Left cardiac atrium (tissue), 4 donors: ENCODE measurements at regions not wholly inside any gene's neighbourhood (a gene's known extent, or its start where the extent isn't known, plus 50 kb on each side); places are given as distances from the start of the nearest gene placed in this dataset.
A peak's percentile ranks its signal among the peaks of the same experiment; 100 is the strongest.
"Not testable (repeated sequence)": the region's sequence is repeated elsewhere in the genome, so short reads cannot be mapped to it uniquely, and the experiment has no call there.

ENCODE experiments used
- ATAC-seq, 2 donors: fragments of 200-7000 bp; cut with Tn5 transposase; one replicate each; pipeline ENCODE4 v1.9.1; 2020; ENCODE audit warnings: mild to moderate bottlenecking in 2 of 2, moderate library complexity in 2 of 2
- DNase-seq: peaks from one replicate; pipeline ENCODE4 v3.0.0-alpha.2; 2020
- intact Hi-C, 2 donors: fragments of 100-400 bp; cut with DNase I; formaldehyde crosslinking; loops; one replicate each; pipeline versions ENCODE4 v1.14.1 to v1.15.1; 2022 to 2023
- donor health status: DM: no; HTN: yes; CAD: no.
- donor health status: DM: no; HTN: yes; CAD: no; lungs with severe emphysema.
- donor health status: DM: yes; HTN: yes; CAD: no.
- donor health status: Dilated cardiomyopathy.

GRCh38 chr13:111437856-111438547 is 117.6 kb downstream of the TEX29 start:
- intact Hi-C loops: no loop called here
- ATAC-seq (no peak), DNase-seq (no peak)

- intact Hi-C loops, DNase-seq, ATAC-seq: not testable (repeated sequence)
These were observed 120.0 kb downstream of the TEX29 start for GRCh38 chr13:111440492-111440891.

- no peak for ATAC-seq
- no peak for DNase-seq
- intact Hi-C loops: no loop called here
These were observed 123.5 kb downstream of the TEX29 start for GRCh38 chr13:111443981-111444380.

GRCh38 chr13:111448504-111448903 is 128.1 kb downstream of the TEX29 start:
- intact Hi-C loops: no loop called here
- no peak for ATAC-seq
- no peak for DNase-seq

GRCh38 chr13:111449041-111449440 is 128.6 kb downstream of the TEX29 start:
- ATAC-seq: no peak
- DNase-seq: no peak
- intact Hi-C loops: no loop called here

- intact Hi-C loops: no loop called here
- DNase-seq: no peak
- no peak for ATAC-seq
These were observed 131.0 kb downstream of the TEX29 start for GRCh38 chr13:111451402-111451801.

- ATAC-seq (no peak), DNase-seq (no peak)
- intact Hi-C loops: no loop called here
These were observed 136.2 kb downstream of the TEX29 start for GRCh38 chr13:111456452-111457230.

- intact Hi-C loops: no loop called here
These were observed 137.6 kb downstream of the TEX29 start for GRCh38 chr13:111458001-111458531.

GRCh38 chr13:111458739-111459138 is 138.3 kb downstream of the TEX29 start:
- ATAC-seq (no peak), DNase-seq (no peak)
- intact Hi-C loops: no loop called here

More at GRCh38 chr13:111458001-111458531, 137.6 kb downstream of the TEX29 start:
- DNase-seq (no peak), ATAC-seq (no peak)

- no peak for ATAC-seq
- no peak for DNase-seq
- intact Hi-C loops: loop anchor here in 1 of 2 donors (10.0 kb wide), 1 partner anchor 395 kb away; no protein-coding TSS in a partner anchor
These were observed 139.5 kb downstream of the TEX29 start for GRCh38 chr13:111459803-111460547.

GRCh38 chr13:111460548-111461444 is 140.4 kb downstream of the TEX29 start:
- intact Hi-C loops: loop anchor here in 1 of 2 donors (10.0 kb wide), 1 partner anchor 396 kb away; no protein-coding TSS in a partner anchor
- ATAC-seq (peak; percentile 59 to 72), DNase-seq (no peak)

- ATAC-seq: no peak
- intact Hi-C loops: loop anchor here in 1 of 2 donors (10.0 kb wide), 1 partner anchor 397 kb away; no protein-coding TSS in a partner anchor
- DNase-seq: no peak
These were observed 141.2 kb downstream of the TEX29 start for GRCh38 chr13:111461445-111462149.

- DNase-seq (no peak), ATAC-seq (no peak)
- intact Hi-C loops: loop anchor here in 1 of 2 donors (10.0 kb wide), 1 partner anchor 397 kb away; no protein-coding TSS in a partner anchor
These were observed 141.9 kb downstream of the TEX29 start for GRCh38 chr13:111462221-111462764.

GRCh38 chr13:111462944-111463343 is 142.5 kb downstream of the TEX29 start:
- DNase-seq: no peak
- intact Hi-C loops: loop anchor here in 1 of 2 donors (10.0 kb wide), 1 partner anchor 398 kb away; no protein-coding TSS in a partner anchor
- no peak for ATAC-seq

- ATAC-seq: no peak
- no peak for DNase-seq
- intact Hi-C loops: loop anchor here in 1 of 2 donors (10.0 kb wide), 1 partner anchor 402 kb away; no protein-coding TSS in a partner anchor
These were observed 146.9 kb downstream of the TEX29 start for GRCh38 chr13:111467111-111467890.
